ENCODE measurements at regions not wholly inside any gene's neighbourhood (a gene's known extent, or its start where the extent isn't known, plus 50 kb on each side); places are given as distances from the start of the nearest gene placed in this dataset.

DNA sequence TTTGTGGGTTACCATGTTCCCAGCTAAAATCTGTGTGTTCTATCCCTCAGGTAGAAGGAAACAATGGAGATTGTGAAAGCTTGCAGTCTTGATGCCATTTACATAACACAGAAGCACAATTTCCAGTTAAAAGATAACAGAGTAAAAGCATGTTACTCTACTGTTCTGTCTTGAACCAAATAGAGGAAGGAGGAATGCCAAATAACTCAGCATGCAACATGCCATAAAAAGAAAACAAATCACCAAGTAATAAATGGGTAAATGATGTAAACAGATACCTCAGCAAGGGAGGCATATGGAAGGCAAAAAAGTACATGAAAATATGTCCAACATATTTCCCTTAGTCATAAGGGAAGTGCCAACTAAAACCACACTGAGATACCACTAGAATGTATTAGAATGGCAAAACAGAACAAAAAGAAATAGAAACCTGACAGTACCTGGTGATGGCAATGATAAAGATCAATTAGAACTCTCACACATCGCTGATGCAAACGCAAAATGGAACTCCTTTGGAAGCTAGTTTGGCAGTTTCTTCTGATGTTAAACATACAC lies 502.6 kb upstream of the HS3ST1 start:
- H3K9ac ChIP-seq (ENCODE audit: low read length): no peak overlapping the region
- no peaks in the 10 kb centered on the region for H3K36me3 ChIP-seq (ENCODE audit: insufficient read depth, low read length)
- no peaks in the 10 kb centered on the region for H3F3A ChIP-seq (ENCODE audit: insufficient read depth, low read length, poor library complexity, severe bottlenecking)
- no peaks in the 10 kb centered on the region for H4K20me1 ChIP-seq (ENCODE audit: insufficient read depth)
- H3K4me2 ChIP-seq (ENCODE audit: low read length): no peak overlapping the region
- no peak overlapping the region for H3K4me3 ChIP-seq (ENCODE audit: low read length)
- no peak overlapping the region for H2AFZ ChIP-seq (ENCODE audit: low read depth, low read length)
- no peaks in the 10 kb centered on the region for H3K79me2 ChIP-seq (replicated peaks; ENCODE audit: insufficient read depth, low read length)
- H3K27me3 ChIP-seq (ENCODE audit: insufficient read depth, low read depth, low read length): no peaks in the 10 kb centered on the region
- TF ChIP-seq MXI1 (conservative IDR thresholded peaks at IDR 0.05; ENCODE audit: poor library complexity, severe bottlenecking) (no peak), TAF1 (IDR thresholded peaks at IDR 0.05; ENCODE audit: low read depth) (no peak), SMC3 (conservative IDR thresholded peaks at IDR 0.05; ENCODE audit: poor library complexity) (no peak), EZH2 (IDR thresholded peaks at IDR 0.05; ENCODE audit: borderline replicate concordance, insufficient read depth, low read length, poor library complexity, severe bottlenecking) (no peak), POLR2AphosphoS5 (IDR thresholded peaks at IDR 0.05) (no peak), RAD21 (conservative IDR thresholded peaks at IDR 0.05) (no peak), EP300 (conservative IDR thresholded peaks at IDR 0.05; ENCODE audit: poor library complexity, severe bottlenecking) (no peak)
- TF ChIP-seq, protein P1, sequence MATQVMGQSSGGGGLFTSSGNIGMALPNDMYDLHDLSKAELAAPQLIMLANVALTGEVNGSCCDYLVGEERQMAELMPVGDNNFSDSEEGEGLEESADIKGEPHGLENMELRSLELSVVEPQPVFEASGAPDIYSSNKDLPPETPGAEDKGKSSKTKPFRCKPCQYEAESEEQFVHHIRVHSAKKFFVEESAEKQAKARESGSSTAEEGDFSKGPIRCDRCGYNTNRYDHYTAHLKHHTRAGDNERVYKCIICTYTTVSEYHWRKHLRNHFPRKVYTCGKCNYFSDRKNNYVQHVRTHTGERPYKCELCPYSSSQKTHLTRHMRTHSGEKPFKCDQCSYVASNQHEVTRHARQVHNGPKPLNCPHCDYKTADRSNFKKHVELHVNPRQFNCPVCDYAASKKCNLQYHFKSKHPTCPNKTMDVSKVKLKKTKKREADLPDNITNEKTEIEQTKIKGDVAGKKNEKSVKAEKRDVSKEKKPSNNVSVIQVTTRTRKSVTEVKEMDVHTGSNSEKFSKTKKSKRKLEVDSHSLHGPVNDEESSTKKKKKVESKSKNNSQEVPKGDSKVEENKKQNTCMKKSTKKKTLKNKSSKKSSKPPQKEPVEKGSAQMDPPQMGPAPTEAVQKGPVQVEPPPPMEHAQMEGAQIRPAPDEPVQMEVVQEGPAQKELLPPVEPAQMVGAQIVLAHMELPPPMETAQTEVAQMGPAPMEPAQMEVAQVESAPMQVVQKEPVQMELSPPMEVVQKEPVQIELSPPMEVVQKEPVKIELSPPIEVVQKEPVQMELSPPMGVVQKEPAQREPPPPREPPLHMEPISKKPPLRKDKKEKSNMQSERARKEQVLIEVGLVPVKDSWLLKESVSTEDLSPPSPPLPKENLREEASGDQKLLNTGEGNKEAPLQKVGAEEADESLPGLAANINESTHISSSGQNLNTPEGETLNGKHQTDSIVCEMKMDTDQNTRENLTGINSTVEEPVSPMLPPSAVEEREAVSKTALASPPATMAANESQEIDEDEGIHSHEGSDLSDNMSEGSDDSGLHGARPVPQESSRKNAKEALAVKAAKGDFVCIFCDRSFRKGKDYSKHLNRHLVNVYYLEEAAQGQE (IDR thresholded peaks at IDR 0.05; ENCODE audit: borderline replicate concordance): no peak
- TF ChIP-seq, protein P2, sequence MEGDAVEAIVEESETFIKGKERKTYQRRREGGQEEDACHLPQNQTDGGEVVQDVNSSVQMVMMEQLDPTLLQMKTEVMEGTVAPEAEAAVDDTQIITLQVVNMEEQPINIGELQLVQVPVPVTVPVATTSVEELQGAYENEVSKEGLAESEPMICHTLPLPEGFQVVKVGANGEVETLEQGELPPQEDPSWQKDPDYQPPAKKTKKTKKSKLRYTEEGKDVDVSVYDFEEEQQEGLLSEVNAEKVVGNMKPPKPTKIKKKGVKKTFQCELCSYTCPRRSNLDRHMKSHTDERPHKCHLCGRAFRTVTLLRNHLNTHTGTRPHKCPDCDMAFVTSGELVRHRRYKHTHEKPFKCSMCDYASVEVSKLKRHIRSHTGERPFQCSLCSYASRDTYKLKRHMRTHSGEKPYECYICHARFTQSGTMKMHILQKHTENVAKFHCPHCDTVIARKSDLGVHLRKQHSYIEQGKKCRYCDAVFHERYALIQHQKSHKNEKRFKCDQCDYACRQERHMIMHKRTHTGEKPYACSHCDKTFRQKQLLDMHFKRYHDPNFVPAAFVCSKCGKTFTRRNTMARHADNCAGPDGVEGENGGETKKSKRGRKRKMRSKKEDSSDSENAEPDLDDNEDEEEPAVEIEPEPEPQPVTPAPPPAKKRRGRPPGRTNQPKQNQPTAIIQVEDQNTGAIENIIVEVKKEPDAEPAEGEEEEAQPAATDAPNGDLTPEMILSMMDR (IDR thresholded peaks at IDR 0.05; ENCODE audit: poor library complexity, severe bottlenecking): no peak
- no peaks in the 10 kb centered on the region for H3K9me2 ChIP-seq (ENCODE audit: insufficient read depth, low read length)
- no peaks in the 10 kb centered on the region for H3K9me3 ChIP-seq (ENCODE audit: low read length)
- H3K27ac ChIP-seq (ENCODE audit: low read length): no peak overlapping the region

DNA sequence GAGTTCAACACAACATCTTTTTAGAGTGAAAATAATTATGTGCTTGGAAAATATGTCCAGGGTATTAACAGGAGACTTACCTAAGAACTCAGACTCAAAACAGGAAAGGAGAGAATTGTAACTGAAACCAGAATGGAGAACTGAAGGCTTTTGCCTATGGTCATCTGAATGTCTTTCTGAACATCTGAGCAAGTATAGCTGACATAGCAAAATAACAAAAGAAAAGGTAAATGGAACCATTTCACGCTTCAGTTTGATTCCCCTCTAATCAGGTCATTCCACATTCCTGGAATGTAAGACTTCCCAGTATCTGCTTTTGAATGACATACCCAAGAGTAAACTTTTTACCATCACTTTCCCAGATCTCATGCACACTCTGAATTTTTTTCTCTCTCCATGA lies 500.4 kb upstream of the HS3ST1 start:
- no peak overlapping the region for H3K27ac ChIP-seq (ENCODE audit: low read length)
- no peaks in the 10 kb centered on the region for H3K36me3 ChIP-seq (ENCODE audit: insufficient read depth, low read length)
- no peak overlapping the region for H3K4me2 ChIP-seq (ENCODE audit: low read length)
- H3K9ac ChIP-seq (ENCODE audit: low read length): no peak overlapping the region
- no peak for TF ChIP-seq POLR2AphosphoS5 (IDR thresholded peaks at IDR 0.05)
- no peak for TF ChIP-seq MXI1 (conservative IDR thresholded peaks at IDR 0.05; ENCODE audit: poor library complexity, severe bottlenecking)
- TF ChIP-seq RAD21 (conservative IDR thresholded peaks at IDR 0.05): no peak
- no peaks in the 10 kb centered on the region for H4K20me1 ChIP-seq (ENCODE audit: insufficient read depth)
- H3K27me3 ChIP-seq (ENCODE audit: insufficient read depth, low read depth, low read length): no peaks in the 10 kb centered on the region
- H3K4me3 ChIP-seq (ENCODE audit: low read length): no peak overlapping the region
- H3K9me2 ChIP-seq (ENCODE audit: insufficient read depth, low read length): no peaks in the 10 kb centered on the region
- H2AFZ ChIP-seq (ENCODE audit: low read depth, low read length): no peak overlapping the region
- H3F3A ChIP-seq (ENCODE audit: insufficient read depth, low read length, poor library complexity, severe bottlenecking): no peaks in the 10 kb centered on the region
- H3K79me2 ChIP-seq (replicated peaks; ENCODE audit: insufficient read depth, low read length): no peaks in the 10 kb centered on the region
- no peaks in the 10 kb centered on the region for H3K9me3 ChIP-seq (ENCODE audit: low read length)
